GM21723 (cell line): ENCODE measurements at regions not wholly inside any gene's neighbourhood (a gene's known extent, or its start where the extent isn't known, plus 50 kb on each side); places are given as distances from the start of the nearest gene placed in this dataset.
"Not testable (repeated sequence)": the region's sequence is repeated elsewhere in the genome, so short reads cannot be mapped to it uniquely, and the experiment has no call there.

ENCODE experiments used
- ATAC-seq: cut with Tn5 transposase; IDR thresholded peaks from one replicate; pipeline ENCODE4 v1.9.1; 2021; ENCODE audit warnings: mild to moderate bottlenecking, moderate library complexity; ENCODE audit not compliant: unreplicated experiment

- ATAC-seq = no peak
Measured at GRCh38 chr3:162498626-162499025, 1002.0 kb downstream of the OTOL1 start.

- ATAC-seq = no peak
Measured at GRCh38 chr3:162507397-162507796, 1010.8 kb downstream of the OTOL1 start.

DNA sequence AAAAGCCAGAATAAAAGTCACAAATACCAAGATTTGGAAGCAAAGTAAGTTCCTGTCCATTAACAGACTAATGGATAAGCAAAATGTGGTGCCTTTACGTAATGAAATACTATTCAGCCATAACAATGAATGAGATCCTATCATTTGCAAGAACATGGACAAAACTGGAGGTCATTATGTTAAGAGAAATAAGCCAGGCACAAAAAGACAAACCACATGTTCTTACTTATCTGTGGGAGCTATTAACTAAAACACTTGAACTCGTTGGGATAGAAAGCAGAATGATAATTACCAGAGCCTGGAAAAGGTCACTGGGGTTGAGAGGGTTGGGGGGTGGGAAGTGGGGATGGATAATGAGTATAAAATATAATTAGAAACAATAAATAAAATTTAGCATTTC is 1015.9 kb downstream of the OTOL1 start:
- no peak for ATAC-seq

- no peak for ATAC-seq
Measured at GRCh38 chr3:162517110-162517509, 1020.5 kb downstream of the OTOL1 start.

GRCh38 chr3:162521669-162522068 is 1025.1 kb downstream of the OTOL1 start:
- ATAC-seq = no peak

DNA sequence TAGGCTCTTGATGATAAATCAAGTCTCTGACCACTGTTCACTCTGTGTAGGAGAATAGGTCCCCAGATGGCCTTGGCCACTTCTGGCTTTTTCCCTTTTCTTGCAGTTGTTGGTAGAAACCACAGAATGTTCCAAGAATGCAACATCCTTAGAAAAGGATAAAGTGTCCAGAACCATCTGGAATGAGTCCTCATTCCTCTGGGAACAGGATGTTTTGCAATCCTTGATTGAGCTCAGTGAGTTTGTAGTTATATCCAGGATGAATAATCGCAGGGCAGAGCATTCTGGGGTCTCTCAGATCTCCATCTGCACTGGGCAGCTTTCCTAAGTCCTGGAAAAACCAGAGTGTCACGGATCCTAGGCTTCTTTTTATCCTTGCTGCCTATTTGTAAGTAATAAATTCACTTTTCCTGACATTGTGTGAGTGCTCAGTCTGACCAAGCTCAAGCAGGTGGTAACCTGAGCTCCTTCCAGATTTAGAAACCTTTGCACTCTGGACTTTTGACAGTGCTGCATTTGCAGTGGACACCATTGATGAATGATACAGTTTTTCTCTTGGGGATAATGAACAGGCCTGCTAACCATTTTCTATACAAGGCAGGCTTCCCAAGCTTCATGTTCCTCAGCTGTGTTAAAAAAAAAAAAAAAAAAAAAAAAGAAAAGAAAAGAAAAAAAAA is 1028.6 kb downstream of the OTOL1 start:
- ATAC-seq = no peak

DNA sequence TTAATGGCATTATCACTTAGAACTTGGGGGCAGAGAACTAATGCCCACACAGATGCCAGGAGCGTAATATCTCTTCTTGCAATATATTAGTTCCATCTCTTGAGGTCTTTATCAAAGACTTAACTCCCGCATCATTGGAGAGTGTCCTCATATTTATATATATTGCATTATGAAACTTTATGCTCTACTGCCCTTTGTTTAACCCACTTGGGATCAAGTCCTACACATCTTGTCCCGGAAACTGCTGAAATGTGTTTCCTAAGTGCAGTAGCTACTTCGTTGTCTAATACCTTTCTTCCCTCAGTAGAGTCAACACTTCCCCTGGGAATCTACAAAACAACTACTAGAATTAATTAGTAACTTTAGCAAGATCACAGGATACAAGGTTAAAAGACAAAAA is 1029.2 kb downstream of the OTOL1 start:
- no peak for ATAC-seq

DNA sequence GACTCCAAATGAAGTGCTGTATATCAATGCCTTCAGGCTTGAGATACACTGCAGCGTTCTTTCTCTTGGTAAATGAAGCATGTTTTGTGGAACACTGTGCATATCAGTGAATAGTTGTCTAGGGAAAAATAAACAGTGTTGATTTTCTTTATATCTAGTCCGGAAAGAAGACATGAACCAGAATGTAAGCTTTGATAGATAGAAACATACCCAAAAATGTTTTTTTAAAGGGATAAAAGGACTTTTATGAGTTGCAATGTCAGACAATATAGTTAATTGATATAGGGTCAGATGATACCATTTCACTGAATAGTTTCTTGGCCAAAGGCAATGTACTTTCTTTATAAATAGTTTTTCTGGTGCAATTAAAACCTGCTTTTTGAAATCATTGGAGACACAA is 1037.8 kb downstream of the OTOL1 start:
- ATAC-seq = no peak

GRCh38 chr3:162538491-162538890 is 1041.9 kb downstream of the OTOL1 start:
- no peak for ATAC-seq

GRCh38 chr3:162538906-162539305 is 1042.3 kb downstream of the OTOL1 start:
- ATAC-seq = no peak

GRCh38 chr3:162540421-162540820 is 1043.8 kb downstream of the OTOL1 start:
- no peak for ATAC-seq

DNA sequence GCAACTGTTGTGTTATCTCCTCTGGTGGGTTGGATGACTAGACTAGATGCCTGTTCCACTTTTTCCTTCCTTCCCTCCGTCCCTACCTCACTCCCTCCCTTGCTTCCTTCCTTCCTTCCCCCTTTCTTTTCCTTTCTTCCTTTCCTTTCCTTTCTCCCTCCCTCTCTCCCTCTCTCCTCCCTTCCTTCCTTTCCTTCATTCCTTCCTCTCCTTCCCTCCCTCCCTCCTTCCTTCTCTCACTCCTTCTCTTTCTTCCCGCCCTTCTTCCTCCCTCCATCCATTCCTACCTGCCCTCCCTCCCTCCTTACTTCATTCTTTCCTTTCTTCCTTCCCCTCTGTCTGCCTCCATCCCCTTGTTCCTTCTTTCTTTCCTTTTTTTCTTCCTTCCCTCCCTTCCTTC is 1045.3 kb downstream of the OTOL1 start:
- no peak for ATAC-seq

DNA sequence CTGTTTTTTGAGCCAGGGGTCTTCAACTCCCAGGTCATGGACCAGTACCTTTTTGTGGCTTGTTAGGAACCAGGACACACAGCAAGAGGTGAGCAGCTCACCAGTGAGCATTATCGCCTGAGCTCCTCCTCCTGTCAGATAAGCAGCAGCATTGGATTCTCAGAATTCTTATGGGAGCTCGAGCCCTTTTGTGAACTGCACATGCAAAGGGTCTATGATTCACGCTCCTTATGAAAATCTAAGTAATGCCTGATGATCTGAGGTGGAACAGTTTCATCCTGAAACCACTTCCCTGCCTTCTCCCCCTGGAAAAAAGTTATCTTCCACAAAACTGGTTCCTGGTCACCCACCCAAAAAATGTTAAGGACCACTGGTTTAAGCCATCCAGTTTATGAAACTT is 1047.6 kb downstream of the OTOL1 start:
- ATAC-seq = no peak

GRCh38 chr3:162546910-162547309 is 1050.3 kb downstream of the OTOL1 start:
- ATAC-seq = no peak

DNA sequence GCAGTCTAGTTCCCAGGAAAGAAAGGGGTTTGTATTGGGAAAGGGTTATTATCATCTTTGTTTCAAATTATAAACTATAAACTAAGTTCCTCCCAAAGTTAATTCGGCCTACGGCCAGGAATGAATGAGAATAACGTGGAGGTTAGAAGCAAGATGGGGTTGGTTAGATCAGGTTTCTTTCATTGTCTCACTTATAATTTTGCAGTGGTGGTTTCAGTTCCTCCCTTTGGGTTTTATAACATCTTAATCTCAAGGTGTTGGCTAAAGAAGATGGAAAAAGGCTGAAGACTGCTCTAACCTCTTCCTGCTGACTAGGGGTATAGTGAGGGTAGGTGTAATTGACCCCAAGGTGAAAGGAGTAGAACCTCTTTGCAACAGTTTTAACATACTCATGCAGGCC is 1050.7 kb downstream of the OTOL1 start:
- no peak for ATAC-seq

- ATAC-seq = no peak
Measured at GRCh38 chr3:162555761-162556160, 1059.2 kb downstream of the OTOL1 start.

GRCh38 chr3:162558016-162558415 is 1061.4 kb downstream of the OTOL1 start:
- no peak for ATAC-seq

DNA sequence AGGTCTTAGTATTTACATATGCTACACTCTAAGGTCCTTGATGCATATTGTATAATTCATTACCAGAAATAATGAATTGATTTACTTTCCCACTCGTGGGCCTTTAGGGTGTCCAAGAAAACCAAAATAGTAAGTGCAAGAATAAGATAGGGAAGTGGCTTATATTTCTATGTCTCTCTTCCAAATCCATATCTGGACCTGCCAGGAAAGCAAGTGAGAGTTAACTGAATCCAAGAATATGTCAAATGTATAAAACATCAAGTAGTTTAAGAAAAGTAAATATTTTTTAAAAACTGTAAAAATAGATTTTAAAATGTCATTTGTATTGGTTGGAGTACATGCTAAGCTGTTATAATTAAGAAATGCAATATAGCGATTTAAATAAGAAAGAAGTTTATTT is 1072.1 kb downstream of the OTOL1 start:
- ATAC-seq = no peak

- no peak for ATAC-seq
Measured at GRCh38 chr3:162569314-162569713, 1072.7 kb downstream of the OTOL1 start.

DNA sequence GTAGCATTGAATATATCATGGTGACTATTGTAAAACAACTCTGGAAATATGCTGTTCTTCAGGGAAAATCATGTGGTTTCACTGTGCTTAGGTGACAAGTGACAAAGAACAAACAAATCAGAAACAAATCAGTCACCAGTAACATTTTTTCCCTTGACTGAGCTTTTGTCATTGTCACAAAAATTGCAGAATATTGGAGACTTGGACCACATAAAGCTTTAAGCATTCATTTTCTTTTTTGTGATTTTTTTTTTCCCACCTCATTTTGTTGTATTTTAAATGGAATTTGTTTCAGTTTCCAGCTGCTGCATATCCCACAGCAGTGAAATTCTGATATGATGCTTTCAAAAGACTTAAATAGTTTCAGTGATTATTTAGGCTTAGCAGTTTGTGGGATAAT is 1088.4 kb downstream of the OTOL1 start:
- no peak for ATAC-seq

GRCh38 chr3:162586591-162586990 is 1090.0 kb downstream of the OTOL1 start:
- no peak for ATAC-seq

- no peak for ATAC-seq
Measured at GRCh38 chr3:162597226-162597625, 1100.6 kb downstream of the OTOL1 start.

GRCh38 chr3:162598500-162598899 is 1101.9 kb downstream of the OTOL1 start:
- ATAC-seq = not testable (repeated sequence)
